Astrocyte (in vitro differentiated cells and primary cell): ENCODE measurements at regions not wholly inside any gene's neighbourhood (a gene's known extent, or its start where the extent isn't known, plus 50 kb on each side); places are given as distances from the start of the nearest gene placed in this dataset.

Source experiments
- CTCF ChIP-seq: IDR thresholded peaks from 2 replicates; pipeline ENCODE4 v1.5.1; 2011; ENCODE audit warnings: low read depth, mild to moderate bottlenecking, inconsistent platforms, low read length, moderate library complexity; ENCODE audit not compliant: insufficient read depth
- EZH2 ChIP-seq: IDR thresholded peaks from 2 replicates; pipeline ENCODE4 v1.6.1; 2012; ENCODE audit warnings: mild to moderate bottlenecking, low read length, inconsistent platforms; ENCODE audit not compliant: insufficient read depth

GRCh38 chr2:171253900-171254650, 93.4 kb upstream of the TLK1 start:
- TF ChIP-seq CTCF (no peak), EZH2 (no peak)
